ENCODE measurements at regions not wholly inside any gene's neighbourhood (a gene's known extent, or its start where the extent isn't known, plus 50 kb on each side); places are given as distances from the start of the nearest gene placed in this dataset.

DNA sequence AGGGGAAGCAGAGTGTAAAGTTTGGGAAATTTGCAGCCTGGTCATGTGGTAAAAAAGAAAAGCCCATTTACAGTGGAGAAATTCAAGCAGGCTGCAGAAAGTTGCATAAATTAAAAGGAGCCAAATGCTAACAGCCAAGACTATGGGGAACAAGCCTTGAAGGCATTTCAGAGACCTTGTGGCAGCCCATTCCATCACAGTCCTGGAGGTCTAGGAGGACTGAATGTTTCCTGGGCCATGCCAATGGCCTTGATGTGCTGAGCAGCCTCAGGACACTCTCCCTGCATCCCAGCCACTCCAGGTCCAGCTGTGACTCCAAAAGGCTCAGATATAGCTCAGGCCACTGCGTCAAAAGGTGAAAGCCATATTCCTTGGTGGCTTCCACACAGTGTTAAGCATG is 1202.4 kb upstream of the ATXN8OS start:
- CTCF ChIA-PET: interaction anchor here (0.9 kb wide), 1 partner anchor 12 kb away, joined by 3 read pairs; no protein-coding TSS in a partner anchor

DNA sequence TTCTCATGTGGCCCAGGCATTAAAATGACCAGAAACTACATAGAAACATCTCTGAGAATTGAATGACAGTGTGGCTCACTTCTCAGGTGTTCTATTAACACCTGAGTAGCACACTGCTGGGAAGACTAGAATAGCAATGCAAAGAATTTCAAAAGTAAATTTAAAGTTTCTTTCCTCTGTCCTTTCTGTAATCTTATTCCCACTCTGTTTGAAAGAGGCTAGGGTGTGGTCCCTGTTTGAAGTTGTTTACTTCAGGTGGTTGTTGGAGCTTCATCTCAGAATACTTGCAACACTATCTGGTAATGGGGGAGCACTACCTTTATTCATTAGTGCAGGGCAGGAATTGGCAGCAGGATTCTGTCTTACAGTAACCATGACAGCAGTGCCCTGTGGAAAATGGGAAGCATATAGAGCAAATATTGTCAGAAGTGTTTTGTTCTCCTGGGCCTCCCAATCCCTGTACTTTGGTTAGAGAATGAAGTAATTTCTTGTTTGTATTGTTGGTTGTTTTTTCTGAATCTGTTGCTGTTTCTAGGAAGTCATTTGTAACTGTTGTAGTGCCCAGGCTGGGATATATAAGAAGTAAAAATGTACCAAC is 1210.2 kb upstream of the ATXN8OS start:
- ChIA-PET POLR2A (no interaction called here), CTCF (no interaction called here)
- Histone ChIP-seq H3K4me3 (no peak overlapping the region), H3K4me1 (no peaks in the 10 kb centered on the region), H3K9me3 (no peaks in the 10 kb centered on the region), H3K4me2 (no peak overlapping the region), H3K27ac (no peak overlapping the region)
- ATAC-seq: no peak
- no peak for FAIRE-seq
- DNase-seq (ENCODE audit: low read depth in 1 of 2, low spot score in 1 of 2): no peak
- TF ChIP-seq, protein P1, sequence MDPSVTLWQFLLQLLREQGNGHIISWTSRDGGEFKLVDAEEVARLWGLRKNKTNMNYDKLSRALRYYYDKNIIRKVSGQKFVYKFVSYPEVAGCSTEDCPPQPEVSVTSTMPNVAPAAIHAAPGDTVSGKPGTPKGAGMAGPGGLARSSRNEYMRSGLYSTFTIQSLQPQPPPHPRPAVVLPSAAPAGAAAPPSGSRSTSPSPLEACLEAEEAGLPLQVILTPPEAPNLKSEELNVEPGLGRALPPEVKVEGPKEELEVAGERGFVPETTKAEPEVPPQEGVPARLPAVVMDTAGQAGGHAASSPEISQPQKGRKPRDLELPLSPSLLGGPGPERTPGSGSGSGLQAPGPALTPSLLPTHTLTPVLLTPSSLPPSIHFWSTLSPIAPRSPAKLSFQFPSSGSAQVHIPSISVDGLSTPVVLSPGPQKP (IDR thresholded peaks at IDR 0.05; ENCODE audit: low read depth, low read length): no peak
- TF ChIP-seq RFX5 (IDR thresholded peaks at IDR 0.05): no peak
- no peak for TF ChIP-seq EHMT2 (IDR thresholded peaks at IDR 0.05; ENCODE audit: low read depth)
- TF ChIP-seq, protein P2, sequence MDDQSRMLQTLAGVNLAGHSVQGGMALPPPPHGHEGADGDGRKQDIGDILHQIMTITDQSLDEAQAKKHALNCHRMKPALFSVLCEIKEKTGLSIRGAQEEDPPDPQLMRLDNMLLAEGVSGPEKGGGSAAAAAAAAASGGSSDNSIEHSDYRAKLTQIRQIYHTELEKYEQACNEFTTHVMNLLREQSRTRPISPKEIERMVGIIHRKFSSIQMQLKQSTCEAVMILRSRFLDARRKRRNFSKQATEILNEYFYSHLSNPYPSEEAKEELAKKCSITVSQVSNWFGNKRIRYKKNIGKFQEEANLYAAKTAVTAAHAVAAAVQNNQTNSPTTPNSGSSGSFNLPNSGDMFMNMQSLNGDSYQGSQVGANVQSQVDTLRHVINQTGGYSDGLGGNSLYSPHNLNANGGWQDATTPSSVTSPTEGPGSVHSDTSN (IDR thresholded peaks at IDR 0.05): no peak
- TF ChIP-seq FOXS1 (CRISPR knock-in tag; IDR thresholded peaks at IDR 0.05): no peak
- TF ChIP-seq JUN (IDR thresholded peaks at IDR 0.05): no peak
- TF ChIP-seq POLR2A (IDR thresholded peaks at IDR 0.05; ENCODE audit: low read length): no peak
- no peak for TF ChIP-seq RCOR1 (IDR thresholded peaks at IDR 0.05; ENCODE audit: low read depth, low read length)
- TF ChIP-seq, protein P3, sequence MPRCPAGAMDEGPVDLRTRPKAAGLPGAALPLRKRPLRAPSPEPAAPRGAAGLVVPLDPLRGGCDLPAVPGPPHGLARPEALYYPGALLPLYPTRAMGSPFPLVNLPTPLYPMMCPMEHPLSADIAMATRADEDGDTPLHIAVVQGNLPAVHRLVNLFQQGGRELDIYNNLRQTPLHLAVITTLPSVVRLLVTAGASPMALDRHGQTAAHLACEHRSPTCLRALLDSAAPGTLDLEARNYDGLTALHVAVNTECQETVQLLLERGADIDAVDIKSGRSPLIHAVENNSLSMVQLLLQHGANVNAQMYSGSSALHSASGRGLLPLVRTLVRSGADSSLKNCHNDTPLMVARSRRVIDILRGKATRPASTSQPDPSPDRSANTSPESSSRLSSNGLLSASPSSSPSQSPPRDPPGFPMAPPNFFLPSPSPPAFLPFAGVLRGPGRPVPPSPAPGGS (IDR thresholded peaks at IDR 0.05): no peak

More for the DNA sequence above, 1202.4 kb upstream of the ATXN8OS start:
- Histone ChIP-seq H3K9me3 (no peaks in the 10 kb centered on the region), H3K4me1 (no peaks in the 10 kb centered on the region), H3K4me3 (no peak overlapping the region), H3K4me2 (no peak overlapping the region), H3K27ac (no peak overlapping the region)
- DNase-seq (ENCODE audit: low read depth in 1 of 2, low spot score in 1 of 2) (no peak), ATAC-seq (no peak), FAIRE-seq (no peak)
- WGBS (ENCODE audit: missing lambda C conversion rate): no CpG with 5 or more reads among the region's 1 CpG
- TF ChIP-seq RARB (CRISPR knock-in tag; IDR thresholded peaks at IDR 0.05): no peak
- no peak for TF ChIP-seq PHF8 (IDR thresholded peaks at IDR 0.05; ENCODE audit: borderline replicate concordance, low read depth)
- no peak for TF ChIP-seq ESRRA (IDR thresholded peaks at IDR 0.05; ENCODE audit: borderline replicate concordance, low read length)
- no peak for TF ChIP-seq EHF (CRISPR knock-in tag; IDR thresholded peaks at IDR 0.05)
- TF ChIP-seq, protein P4, sequence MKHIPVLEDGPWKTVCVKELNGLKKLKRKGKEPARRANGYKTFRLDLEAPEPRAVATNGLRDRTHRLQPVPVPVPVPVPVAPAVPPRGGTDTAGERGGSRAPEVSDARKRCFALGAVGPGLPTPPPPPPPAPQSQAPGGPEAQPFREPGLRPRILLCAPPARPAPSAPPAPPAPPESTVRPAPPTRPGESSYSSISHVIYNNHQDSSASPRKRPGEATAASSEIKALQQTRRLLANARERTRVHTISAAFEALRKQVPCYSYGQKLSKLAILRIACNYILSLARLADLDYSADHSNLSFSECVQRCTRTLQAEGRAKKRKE (CRISPR knock-in tag; IDR thresholded peaks at IDR 0.05; ENCODE audit: low read depth): no peak
- TF ChIP-seq RCOR1 (IDR thresholded peaks at IDR 0.05; ENCODE audit: low read depth, low read length): no peak
- no peak for TF ChIP-seq CBX2 (IDR thresholded peaks at IDR 0.05; ENCODE audit: borderline replicate concordance, low read depth)
- TF ChIP-seq RNF2 (IDR thresholded peaks at IDR 0.05; ENCODE audit: borderline replicate concordance, low read depth): no peak
- POLR2A ChIA-PET: no interaction called here

DNA sequence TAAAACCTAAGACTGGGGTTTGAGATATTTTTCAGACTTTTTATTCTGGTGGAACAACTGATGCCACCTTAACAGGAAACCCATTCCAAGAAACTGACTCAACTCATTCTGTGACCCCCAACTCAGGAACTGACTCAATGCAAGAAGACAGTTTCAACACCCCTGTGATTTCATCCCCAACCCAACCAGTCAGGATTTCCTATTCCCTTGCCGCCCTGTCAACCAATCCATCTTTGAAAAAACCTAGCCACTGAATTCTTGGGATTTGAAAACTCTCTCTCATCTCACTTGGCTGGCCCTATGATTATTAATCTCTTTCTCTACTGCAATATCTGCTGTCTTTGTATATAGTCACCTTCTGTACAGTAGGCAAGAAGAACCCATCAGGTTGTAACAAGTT is 1211.9 kb upstream of the ATXN8OS start:
- Histone ChIP-seq H3K4me1 (no peaks in the 10 kb centered on the region), H3K9me3 (no peaks in the 10 kb centered on the region), H3K27ac (no peak overlapping the region), H3K4me2 (no peak overlapping the region), H3K4me3 (no peak overlapping the region)
- no peak for DNase-seq (ENCODE audit: low read depth in 1 of 2, low spot score in 1 of 2)
- POLR2A ChIA-PET: no interaction called here
- no peak for ATAC-seq
- 38% methylated on average over 1 of the region's 1 CpG for WGBS (ENCODE audit: missing lambda C conversion rate)
- no peak for FAIRE-seq
- CTCF ChIA-PET: no interaction called here
- TF ChIP-seq HOXB5 (CRISPR knock-in tag; IDR thresholded peaks at IDR 0.05): no peak
- no peak for TF ChIP-seq BHLHE40 (IDR thresholded peaks at IDR 0.05; ENCODE audit: low read depth, low read length)
- no peak for TF ChIP-seq KDM1A (IDR thresholded peaks at IDR 0.05; ENCODE audit: low read depth)
- no peak for TF ChIP-seq NR3C1 (IDR thresholded peaks at IDR 0.05)
- TF ChIP-seq ZC3H11A (IDR thresholded peaks at IDR 0.05): no peak
- no peak for TF ChIP-seq PHF8 (IDR thresholded peaks at IDR 0.05; ENCODE audit: borderline replicate concordance, low read depth)
- TF ChIP-seq EHMT2 (IDR thresholded peaks at IDR 0.05; ENCODE audit: low read depth): no peak
- no peak for TF ChIP-seq NFE2L2 (conservative IDR thresholded peaks at IDR 0.05; ENCODE audit: low read length)
- TF ChIP-seq, protein P1 (IDR thresholded peaks at IDR 0.05; ENCODE audit: low read depth, low read length): no peak
- TF ChIP-seq CEBPB (IDR thresholded peaks at IDR 0.05): no peak
- TF ChIP-seq, protein P5, sequence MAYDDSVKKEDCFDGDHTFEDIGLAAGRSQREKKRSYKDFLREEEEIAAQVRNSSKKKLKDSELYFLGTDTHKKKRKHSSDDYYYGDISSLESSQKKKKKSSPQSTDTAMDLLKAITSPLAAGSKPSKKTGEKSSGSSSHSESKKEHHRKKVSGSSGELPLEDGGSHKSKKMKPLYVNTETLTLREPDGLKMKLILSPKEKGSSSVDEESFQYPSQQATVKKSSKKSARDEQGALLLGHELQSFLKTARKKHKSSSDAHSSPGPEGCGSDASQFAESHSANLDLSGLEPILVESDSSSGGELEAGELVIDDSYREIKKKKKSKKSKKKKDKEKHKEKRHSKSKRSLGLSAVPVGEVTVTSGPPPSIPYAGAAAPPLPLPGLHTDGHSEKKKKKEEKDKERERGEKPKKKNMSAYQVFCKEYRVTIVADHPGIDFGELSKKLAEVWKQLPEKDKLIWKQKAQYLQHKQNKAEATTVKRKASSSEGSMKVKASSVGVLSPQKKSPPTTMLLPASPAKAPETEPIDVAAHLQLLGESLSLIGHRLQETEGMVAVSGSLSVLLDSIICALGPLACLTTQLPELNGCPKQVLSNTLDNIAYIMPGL (CRISPR knock-in tag; IDR thresholded peaks at IDR 0.05; ENCODE audit: borderline replicate concordance): no peak
- TF ChIP-seq RAD21 (conservative IDR thresholded peaks at IDR 0.05 in 1 of 2, IDR thresholded peaks at IDR 0.05 in 1 of 2): no peak
- no peak for TF ChIP-seq TFCP2L1 (CRISPR knock-in tag; IDR thresholded peaks at IDR 0.05)
- TF ChIP-seq TP53 (CRISPR knock-in tag; IDR thresholded peaks at IDR 0.05): no peak
- TF ChIP-seq ZNF302 (CRISPR knock-in tag; IDR thresholded peaks at IDR 0.05): no peak
- TF ChIP-seq RCOR1 (IDR thresholded peaks at IDR 0.05; ENCODE audit: low read depth, low read length): no peak
